ENCODE measurements at regions not wholly inside any gene's neighbourhood (a gene's known extent, or its start where the extent isn't known, plus 50 kb on each side); places are given as distances from the start of the nearest gene placed in this dataset.

DNA sequence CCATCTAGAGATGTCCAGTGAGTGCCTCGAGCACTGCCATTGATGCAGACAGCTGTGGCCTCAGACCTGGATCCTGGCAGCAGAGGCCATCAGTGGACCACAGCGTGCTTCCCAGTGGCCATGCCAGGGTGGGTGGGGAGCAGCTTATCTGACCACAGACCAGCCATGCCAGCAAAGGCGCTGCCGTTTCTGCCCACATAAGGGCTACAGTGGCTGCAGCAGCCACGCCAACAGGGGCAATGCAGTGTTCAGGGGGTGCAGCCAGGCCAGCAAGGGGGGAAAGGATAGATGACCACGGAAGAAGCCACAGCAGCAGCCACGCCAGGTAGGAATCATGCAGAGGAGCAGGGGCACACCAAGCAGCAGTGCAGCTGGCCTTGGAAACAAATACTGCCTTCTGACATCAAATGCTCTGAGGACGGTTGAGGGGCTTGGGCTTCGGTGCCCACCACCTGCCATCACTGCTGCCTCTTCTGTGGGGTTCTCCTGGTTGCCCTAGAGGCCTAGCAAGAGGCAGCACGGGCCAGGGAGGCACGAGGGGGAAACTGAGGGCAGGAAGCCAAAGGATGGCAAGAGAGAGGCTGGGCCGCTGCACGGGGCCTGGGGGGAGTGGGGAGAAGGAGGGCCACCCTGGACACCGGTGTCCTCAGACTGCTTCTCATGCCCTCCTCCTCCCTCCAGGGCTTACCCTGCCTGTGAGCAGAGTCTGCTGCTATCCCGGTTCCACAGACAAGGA is 94.7 kb upstream of the RUNX3 start (continued):
- TF ChIP-seq RNF2 (IDR thresholded peaks at IDR 0.05; ENCODE audit: borderline replicate concordance, low read depth) (no peak), EHMT2 (IDR thresholded peaks at IDR 0.05; ENCODE audit: low read depth) (no peak)
- TF ChIP-seq, protein P1, sequence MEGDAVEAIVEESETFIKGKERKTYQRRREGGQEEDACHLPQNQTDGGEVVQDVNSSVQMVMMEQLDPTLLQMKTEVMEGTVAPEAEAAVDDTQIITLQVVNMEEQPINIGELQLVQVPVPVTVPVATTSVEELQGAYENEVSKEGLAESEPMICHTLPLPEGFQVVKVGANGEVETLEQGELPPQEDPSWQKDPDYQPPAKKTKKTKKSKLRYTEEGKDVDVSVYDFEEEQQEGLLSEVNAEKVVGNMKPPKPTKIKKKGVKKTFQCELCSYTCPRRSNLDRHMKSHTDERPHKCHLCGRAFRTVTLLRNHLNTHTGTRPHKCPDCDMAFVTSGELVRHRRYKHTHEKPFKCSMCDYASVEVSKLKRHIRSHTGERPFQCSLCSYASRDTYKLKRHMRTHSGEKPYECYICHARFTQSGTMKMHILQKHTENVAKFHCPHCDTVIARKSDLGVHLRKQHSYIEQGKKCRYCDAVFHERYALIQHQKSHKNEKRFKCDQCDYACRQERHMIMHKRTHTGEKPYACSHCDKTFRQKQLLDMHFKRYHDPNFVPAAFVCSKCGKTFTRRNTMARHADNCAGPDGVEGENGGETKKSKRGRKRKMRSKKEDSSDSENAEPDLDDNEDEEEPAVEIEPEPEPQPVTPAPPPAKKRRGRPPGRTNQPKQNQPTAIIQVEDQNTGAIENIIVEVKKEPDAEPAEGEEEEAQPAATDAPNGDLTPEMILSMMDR (IDR thresholded peaks at IDR 0.05): no peak
- TF ChIP-seq, protein P2, sequence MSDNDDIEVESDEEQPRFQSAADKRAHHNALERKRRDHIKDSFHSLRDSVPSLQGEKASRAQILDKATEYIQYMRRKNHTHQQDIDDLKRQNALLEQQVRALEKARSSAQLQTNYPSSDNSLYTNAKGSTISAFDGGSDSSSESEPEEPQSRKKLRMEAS (IDR thresholded peaks at IDR 0.05): no peak
- TF ChIP-seq, protein P3, sequence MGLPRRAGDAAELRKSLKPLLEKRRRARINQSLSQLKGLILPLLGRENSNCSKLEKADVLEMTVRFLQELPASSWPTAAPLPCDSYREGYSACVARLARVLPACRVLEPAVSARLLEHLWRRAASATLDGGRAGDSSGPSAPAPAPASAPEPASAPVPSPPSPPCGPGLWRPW (IDR thresholded peaks at IDR 0.05): no peak

DNA sequence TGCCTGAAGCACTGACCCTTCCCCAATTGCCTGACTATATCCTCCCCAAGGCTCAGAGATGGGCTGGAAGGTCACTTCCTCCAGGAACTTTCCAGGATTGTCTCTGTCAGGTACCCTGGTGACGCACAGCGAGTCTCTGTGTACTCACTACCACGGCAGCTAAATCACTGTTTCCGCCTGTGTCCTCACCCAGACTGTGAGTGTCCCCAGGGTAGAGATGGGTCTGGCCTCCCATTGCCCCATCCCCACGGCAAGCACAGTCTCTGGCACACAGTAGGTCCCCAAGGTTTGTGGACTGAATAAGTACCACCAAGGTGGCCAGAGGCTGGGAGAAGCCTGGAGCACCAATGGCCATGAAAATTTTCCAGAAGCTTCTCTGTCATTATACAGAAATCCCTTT is 93.8 kb upstream of the RUNX3 start:
- H3K4me3 ChIP-seq: no peak overlapping the region
- FAIRE-seq (no peak), ATAC-seq (no peak), DNase-seq (ENCODE audit: low read depth in 1 of 2, low spot score in 1 of 2) (no peak)
- H3K27ac ChIP-seq: peak overlapping the region; percentile 61 to 90; a peak in 5 of 6 replicates
- no peak overlapping the region for H3K4me2 ChIP-seq
- 93% methylated on average over 2 of the region's 5 CpGs for WGBS (ENCODE audit: missing lambda C conversion rate)
- TF ChIP-seq RCOR1 (IDR thresholded peaks at IDR 0.05; ENCODE audit: low read depth, low read length): no peak
- ChIA-PET CTCF (interaction anchor here (0.9 to 3.2 kb wide), 3 partner anchors 14 to 78 kb away, joined by 3 to 19 read pairs (median 3); no protein-coding TSS in a partner anchor), POLR2A (no interaction called here)
- H3K9me3 ChIP-seq: no peaks in the 10 kb centered on the region
- peaks cover 16% of the 10 kb centered on the region; the same call in 2 of the 3 replicates for H3K4me1 ChIP-seq

DNA sequence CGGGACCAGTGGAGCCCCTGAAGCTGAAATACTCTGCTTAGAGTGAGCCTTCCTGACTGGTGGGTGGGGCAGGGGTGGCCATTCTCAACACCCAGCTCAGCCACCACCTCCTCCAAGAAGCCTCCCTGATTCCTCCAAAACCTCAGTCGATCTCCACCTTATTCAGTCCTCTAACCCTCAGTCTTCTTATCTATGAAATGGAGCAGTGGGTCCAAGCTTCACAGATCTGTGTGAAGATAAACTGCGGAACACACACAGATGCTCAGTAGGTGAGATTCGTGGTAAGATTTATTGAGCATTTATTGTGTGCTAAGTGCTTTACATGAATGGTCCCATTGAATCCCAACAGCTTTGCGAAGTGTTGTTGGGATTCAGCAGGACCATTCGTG is 93.1 kb upstream of the RUNX3 start:
- H3K4me3 ChIP-seq: no peak overlapping the region
- peak overlapping the region; percentile 61 to 90 for H3K27ac ChIP-seq
- H3K4me1 ChIP-seq: peaks cover 16% of the 10 kb centered on the region; the same call in 2 of the 3 replicates
- peak overlapping the region; percentile 48; the same call in 2 of the 3 replicates for H3K4me2 ChIP-seq
- ChIA-PET POLR2A (no interaction called here), CTCF (interaction anchor here (0.8 to 3.2 kb wide), 3 partner anchors 15 to 80 kb away, joined by 3 to 19 read pairs (median 3); no protein-coding TSS in a partner anchor)
- no peak for DNase-seq (ENCODE audit: low read depth in 1 of 2, low spot score in 1 of 2)
- 83% methylated on average over 5 of the region's 6 CpGs for WGBS (ENCODE audit: missing lambda C conversion rate)
- no peaks in the 10 kb centered on the region for H3K9me3 ChIP-seq
- FAIRE-seq: no peak
- no peak for ATAC-seq
- no peak for TF ChIP-seq MYC (IDR thresholded peaks at IDR 0.05; ENCODE audit: borderline replicate concordance, low read length)
- TF ChIP-seq, protein P4, sequence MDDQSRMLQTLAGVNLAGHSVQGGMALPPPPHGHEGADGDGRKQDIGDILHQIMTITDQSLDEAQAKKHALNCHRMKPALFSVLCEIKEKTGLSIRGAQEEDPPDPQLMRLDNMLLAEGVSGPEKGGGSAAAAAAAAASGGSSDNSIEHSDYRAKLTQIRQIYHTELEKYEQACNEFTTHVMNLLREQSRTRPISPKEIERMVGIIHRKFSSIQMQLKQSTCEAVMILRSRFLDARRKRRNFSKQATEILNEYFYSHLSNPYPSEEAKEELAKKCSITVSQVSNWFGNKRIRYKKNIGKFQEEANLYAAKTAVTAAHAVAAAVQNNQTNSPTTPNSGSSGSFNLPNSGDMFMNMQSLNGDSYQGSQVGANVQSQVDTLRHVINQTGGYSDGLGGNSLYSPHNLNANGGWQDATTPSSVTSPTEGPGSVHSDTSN (IDR thresholded peaks at IDR 0.05): no peak
- TF ChIP-seq, protein P5, sequence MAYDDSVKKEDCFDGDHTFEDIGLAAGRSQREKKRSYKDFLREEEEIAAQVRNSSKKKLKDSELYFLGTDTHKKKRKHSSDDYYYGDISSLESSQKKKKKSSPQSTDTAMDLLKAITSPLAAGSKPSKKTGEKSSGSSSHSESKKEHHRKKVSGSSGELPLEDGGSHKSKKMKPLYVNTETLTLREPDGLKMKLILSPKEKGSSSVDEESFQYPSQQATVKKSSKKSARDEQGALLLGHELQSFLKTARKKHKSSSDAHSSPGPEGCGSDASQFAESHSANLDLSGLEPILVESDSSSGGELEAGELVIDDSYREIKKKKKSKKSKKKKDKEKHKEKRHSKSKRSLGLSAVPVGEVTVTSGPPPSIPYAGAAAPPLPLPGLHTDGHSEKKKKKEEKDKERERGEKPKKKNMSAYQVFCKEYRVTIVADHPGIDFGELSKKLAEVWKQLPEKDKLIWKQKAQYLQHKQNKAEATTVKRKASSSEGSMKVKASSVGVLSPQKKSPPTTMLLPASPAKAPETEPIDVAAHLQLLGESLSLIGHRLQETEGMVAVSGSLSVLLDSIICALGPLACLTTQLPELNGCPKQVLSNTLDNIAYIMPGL (CRISPR knock-in tag; IDR thresholded peaks at IDR 0.05; ENCODE audit: borderline replicate concordance): no peak
- TF ChIP-seq, protein P6, sequence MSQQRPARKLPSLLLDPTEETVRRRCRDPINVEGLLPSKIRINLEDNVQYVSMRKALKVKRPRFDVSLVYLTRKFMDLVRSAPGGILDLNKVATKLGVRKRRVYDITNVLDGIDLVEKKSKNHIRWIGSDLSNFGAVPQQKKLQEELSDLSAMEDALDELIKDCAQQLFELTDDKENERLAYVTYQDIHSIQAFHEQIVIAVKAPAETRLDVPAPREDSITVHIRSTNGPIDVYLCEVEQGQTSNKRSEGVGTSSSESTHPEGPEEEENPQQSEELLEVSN (IDR thresholded peaks at IDR 0.05; ENCODE audit: borderline replicate concordance, low read depth): no peak
- TF ChIP-seq ZFP36 (IDR thresholded peaks at IDR 0.05; ENCODE audit: borderline replicate concordance, partially characterized antibody): peak; percentile 75
- no peak for TF ChIP-seq SREBF2 (IDR thresholded peaks at IDR 0.05)
- TF ChIP-seq CHD2 (IDR thresholded peaks at IDR 0.05; ENCODE audit: low read length, partially characterized antibody): no peak
- no peak for TF ChIP-seq TP53 (CRISPR knock-in tag; IDR thresholded peaks at IDR 0.05)

All from A549 (cell line).